ENCODE measurements at regions not wholly inside any gene's neighbourhood (a gene's known extent, or its start where the extent isn't known, plus 50 kb on each side); places are given as distances from the start of the nearest gene placed in this dataset.

GRCh38 chr1:244235157-244235556, 184.1 kb downstream of the ZBTB18 start:
- Histone ChIP-seq H3K9me3 (ENCODE audit: low read depth, low read length) (no peaks in the 10 kb centered on the region), H3K4me1 (ENCODE audit: insufficient read depth, low read length) (peaks cover 7% of the 10 kb centered on the region)
- TF ChIP-seq, protein P1, sequence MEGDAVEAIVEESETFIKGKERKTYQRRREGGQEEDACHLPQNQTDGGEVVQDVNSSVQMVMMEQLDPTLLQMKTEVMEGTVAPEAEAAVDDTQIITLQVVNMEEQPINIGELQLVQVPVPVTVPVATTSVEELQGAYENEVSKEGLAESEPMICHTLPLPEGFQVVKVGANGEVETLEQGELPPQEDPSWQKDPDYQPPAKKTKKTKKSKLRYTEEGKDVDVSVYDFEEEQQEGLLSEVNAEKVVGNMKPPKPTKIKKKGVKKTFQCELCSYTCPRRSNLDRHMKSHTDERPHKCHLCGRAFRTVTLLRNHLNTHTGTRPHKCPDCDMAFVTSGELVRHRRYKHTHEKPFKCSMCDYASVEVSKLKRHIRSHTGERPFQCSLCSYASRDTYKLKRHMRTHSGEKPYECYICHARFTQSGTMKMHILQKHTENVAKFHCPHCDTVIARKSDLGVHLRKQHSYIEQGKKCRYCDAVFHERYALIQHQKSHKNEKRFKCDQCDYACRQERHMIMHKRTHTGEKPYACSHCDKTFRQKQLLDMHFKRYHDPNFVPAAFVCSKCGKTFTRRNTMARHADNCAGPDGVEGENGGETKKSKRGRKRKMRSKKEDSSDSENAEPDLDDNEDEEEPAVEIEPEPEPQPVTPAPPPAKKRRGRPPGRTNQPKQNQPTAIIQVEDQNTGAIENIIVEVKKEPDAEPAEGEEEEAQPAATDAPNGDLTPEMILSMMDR (IDR thresholded peaks at IDR 0.05; ENCODE audit: extremely low read depth, low read depth, low read length) = no peak

GRCh38 chr1:244236101-244236500, 185.0 kb downstream of the ZBTB18 start:
- Histone ChIP-seq H3K4me3 (ENCODE audit: insufficient read depth, low read length) (no peak overlapping the region), H2AFZ (ENCODE audit: low read length) (no peak overlapping the region), H3K4me1 (ENCODE audit: insufficient read depth, low read length) (peaks cover 7% of the 10 kb centered on the region), H3K27me3 (ENCODE audit: insufficient read depth, low read length) (peaks cover 13% of the 10 kb centered on the region), H3K27ac (ENCODE audit: low read depth, low read length) (no peak overlapping the region), H4K20me1 (ENCODE audit: insufficient read depth, low read length) (no peaks in the 10 kb centered on the region), H3K4me2 (ENCODE audit: insufficient read depth, low read length) (no peak overlapping the region), H3K36me3 (ENCODE audit: insufficient read depth, low read length) (no peaks in the 10 kb centered on the region), H3K79me2 (ENCODE audit: insufficient read depth, low read length) (no peaks in the 10 kb centered on the region), H3K9me3 (ENCODE audit: low read depth, low read length) (no peaks in the 10 kb centered on the region)
- DNase-seq (ENCODE audit: insufficient read length, low spot score, missing footprints) = no peak
- TF ChIP-seq, protein P1 (IDR thresholded peaks at IDR 0.05; ENCODE audit: extremely low read depth, low read depth, low read length) = no peak

More at GRCh38 chr1:244235157-244235556, 184.1 kb downstream of the ZBTB18 start:
- H3K36me3 ChIP-seq (ENCODE audit: insufficient read depth, low read length) = no peaks in the 10 kb centered on the region
- no peak overlapping the region for H2AFZ ChIP-seq (ENCODE audit: low read length)
- peaks cover 13% of the 10 kb centered on the region for H3K27me3 ChIP-seq (ENCODE audit: insufficient read depth, low read length)
- no peak for DNase-seq (ENCODE audit: insufficient read length, low spot score, missing footprints)
- no peak overlapping the region for H3K4me3 ChIP-seq (ENCODE audit: insufficient read depth, low read length)
- no peak overlapping the region for H3K4me2 ChIP-seq (ENCODE audit: insufficient read depth, low read length)
- no peaks in the 10 kb centered on the region for H3K79me2 ChIP-seq (ENCODE audit: insufficient read depth, low read length)
- H3K27ac ChIP-seq (ENCODE audit: low read depth, low read length) = no peak overlapping the region
- H4K20me1 ChIP-seq (ENCODE audit: insufficient read depth, low read length) = no peaks in the 10 kb centered on the region

DNA sequence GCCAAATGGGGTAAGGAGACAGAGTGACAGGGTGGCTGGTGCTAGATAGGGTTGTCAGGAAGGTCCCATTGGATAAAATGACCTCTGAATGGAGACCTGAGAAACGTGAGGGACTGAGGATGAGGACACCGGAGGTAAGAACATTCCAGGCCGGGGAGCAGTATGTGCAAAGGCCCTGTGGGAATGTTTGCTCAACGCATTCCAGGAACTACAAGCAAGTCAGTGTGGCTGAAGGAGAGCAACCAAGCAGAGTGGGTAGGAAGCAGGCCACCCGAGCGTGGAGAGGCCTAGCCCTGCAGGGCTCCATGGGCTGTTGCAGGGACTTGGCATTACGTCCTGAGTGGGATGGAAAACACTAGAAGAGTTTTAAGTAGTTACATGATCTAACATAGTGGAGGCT, 185.6 kb downstream of the ZBTB18 start:
- no peak for DNase-seq (ENCODE audit: insufficient read length, low spot score, missing footprints)
- H3K79me2 ChIP-seq (ENCODE audit: insufficient read depth, low read length) = no peaks in the 10 kb centered on the region
- H3K4me2 ChIP-seq (ENCODE audit: insufficient read depth, low read length) = no peak overlapping the region
- no peaks in the 10 kb centered on the region for H3K36me3 ChIP-seq (ENCODE audit: insufficient read depth, low read length)
- TF ChIP-seq, protein P1 (IDR thresholded peaks at IDR 0.05; ENCODE audit: extremely low read depth, low read depth, low read length) = no peak
- no peaks in the 10 kb centered on the region for H4K20me1 ChIP-seq (ENCODE audit: insufficient read depth, low read length)
- peaks cover under 1% of the 10 kb centered on the region for H3K4me1 ChIP-seq (ENCODE audit: insufficient read depth, low read length)
- H3K27ac ChIP-seq (ENCODE audit: low read depth, low read length) = no peak overlapping the region
- H3K27me3 ChIP-seq (ENCODE audit: insufficient read depth, low read length) = peaks cover 7% of the 10 kb centered on the region
- no peak overlapping the region for H3K4me3 ChIP-seq (ENCODE audit: insufficient read depth, low read length)
- no peaks in the 10 kb centered on the region for H3K9me3 ChIP-seq (ENCODE audit: low read depth, low read length)
- no peak overlapping the region for H2AFZ ChIP-seq (ENCODE audit: low read length)

DNA sequence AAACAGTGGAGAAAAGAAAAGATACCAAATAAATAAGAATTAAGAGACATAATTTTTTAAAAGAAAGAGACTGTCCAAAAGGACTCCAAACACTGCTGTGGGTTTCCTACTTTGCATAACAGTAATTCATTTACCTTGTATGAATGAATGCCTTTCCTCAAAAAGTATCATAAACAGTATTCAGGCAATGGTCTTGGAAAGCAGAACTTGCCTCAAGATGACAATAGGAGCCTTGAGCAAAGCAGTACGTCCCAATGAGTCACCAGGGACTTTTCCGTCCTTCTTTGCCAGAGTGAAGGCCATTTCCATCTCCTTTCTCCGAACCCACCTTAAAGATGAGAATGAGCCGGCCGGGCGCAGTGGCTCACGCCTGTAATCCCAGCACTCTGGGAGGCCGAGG, 186.4 kb downstream of the ZBTB18 start:
- TF ChIP-seq, protein P1 (IDR thresholded peaks at IDR 0.05; ENCODE audit: extremely low read depth, low read depth, low read length) = no peak
- no peak overlapping the region for H2AFZ ChIP-seq (ENCODE audit: low read length)
- no peaks in the 10 kb centered on the region for H3K4me1 ChIP-seq (ENCODE audit: insufficient read depth, low read length)
- H3K4me3 ChIP-seq (ENCODE audit: insufficient read depth, low read length) = no peak overlapping the region
- no peaks in the 10 kb centered on the region for H4K20me1 ChIP-seq (ENCODE audit: insufficient read depth, low read length)
- DNase-seq (ENCODE audit: insufficient read length, low spot score, missing footprints) = no peak
- no peak overlapping the region for H3K27ac ChIP-seq (ENCODE audit: low read depth, low read length)
- H3K4me2 ChIP-seq (ENCODE audit: insufficient read depth, low read length) = no peak overlapping the region
- H3K36me3 ChIP-seq (ENCODE audit: insufficient read depth, low read length) = no peaks in the 10 kb centered on the region
- H3K27me3 ChIP-seq (ENCODE audit: insufficient read depth, low read length) = no peaks in the 10 kb centered on the region
- no peaks in the 10 kb centered on the region for H3K79me2 ChIP-seq (ENCODE audit: insufficient read depth, low read length)
- H3K9me3 ChIP-seq (ENCODE audit: low read depth, low read length) = no peaks in the 10 kb centered on the region

Measured in osteoblast (primary cell).